ENCODE measurements at regions not wholly inside any gene's neighbourhood (a gene's known extent, or its start where the extent isn't known, plus 50 kb on each side); places are given as distances from the start of the nearest gene placed in this dataset.

DNA sequence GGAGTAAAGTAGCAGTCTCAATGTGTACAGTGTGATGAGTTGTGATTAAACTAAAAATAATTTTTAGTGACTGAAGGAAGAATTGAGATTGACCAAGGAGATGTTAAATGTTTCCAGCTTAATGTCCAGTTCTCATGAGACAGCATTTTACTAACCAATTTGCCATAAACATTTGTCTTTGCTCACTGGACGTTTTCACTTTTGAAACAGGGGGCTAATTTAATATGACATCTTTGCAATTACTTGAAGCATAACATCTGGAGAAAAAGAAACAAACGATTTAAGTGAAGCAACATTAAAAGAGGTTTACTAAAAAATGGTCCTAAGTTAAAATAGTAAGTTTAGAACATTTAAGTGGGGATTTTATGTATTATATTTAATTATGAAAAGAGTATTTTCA lies 443.8 kb downstream of the BCKDHB start:
- TF ChIP-seq, protein P1, sequence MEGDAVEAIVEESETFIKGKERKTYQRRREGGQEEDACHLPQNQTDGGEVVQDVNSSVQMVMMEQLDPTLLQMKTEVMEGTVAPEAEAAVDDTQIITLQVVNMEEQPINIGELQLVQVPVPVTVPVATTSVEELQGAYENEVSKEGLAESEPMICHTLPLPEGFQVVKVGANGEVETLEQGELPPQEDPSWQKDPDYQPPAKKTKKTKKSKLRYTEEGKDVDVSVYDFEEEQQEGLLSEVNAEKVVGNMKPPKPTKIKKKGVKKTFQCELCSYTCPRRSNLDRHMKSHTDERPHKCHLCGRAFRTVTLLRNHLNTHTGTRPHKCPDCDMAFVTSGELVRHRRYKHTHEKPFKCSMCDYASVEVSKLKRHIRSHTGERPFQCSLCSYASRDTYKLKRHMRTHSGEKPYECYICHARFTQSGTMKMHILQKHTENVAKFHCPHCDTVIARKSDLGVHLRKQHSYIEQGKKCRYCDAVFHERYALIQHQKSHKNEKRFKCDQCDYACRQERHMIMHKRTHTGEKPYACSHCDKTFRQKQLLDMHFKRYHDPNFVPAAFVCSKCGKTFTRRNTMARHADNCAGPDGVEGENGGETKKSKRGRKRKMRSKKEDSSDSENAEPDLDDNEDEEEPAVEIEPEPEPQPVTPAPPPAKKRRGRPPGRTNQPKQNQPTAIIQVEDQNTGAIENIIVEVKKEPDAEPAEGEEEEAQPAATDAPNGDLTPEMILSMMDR (IDR thresholded peaks at IDR 0.05; ENCODE audit: low read length) = no peak
- TF ChIP-seq EZH2 (IDR thresholded peaks at IDR 0.05; ENCODE audit: borderline replicate concordance, low read length) = no peak

Measured in OCI-LY1 (cell line).